ENCODE measurements at regions not wholly inside any gene's neighbourhood (a gene's known extent, or its start where the extent isn't known, plus 50 kb on each side); places are given as distances from the start of the nearest gene placed in this dataset.

DNA sequence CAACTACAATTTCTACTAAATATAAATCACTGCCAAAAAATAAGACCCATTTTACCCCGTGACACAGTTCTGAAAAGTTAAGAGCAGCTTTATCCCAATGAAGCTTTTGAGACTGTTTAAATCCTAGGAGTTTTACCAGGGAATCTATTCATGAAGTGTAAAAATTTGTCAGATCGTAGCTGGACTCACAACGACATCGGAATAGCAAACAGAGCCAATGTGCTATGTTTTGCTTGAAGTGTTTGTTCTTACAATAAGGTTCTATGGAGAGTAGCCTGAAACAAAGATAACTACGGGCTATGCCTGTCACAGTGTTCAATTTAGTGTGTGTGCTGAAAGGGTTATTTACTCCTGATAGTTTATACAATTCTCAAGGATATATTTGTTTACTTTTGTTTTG, 78.5 kb upstream of the L3MBTL4 start:
- TF ChIP-seq CTCF (IDR thresholded peaks at IDR 0.05) (no peak), POLR2A (IDR thresholded peaks at IDR 0.05) (no peak)
